Heart left ventricle (tissue), 16 donors: ENCODE measurements at regions not wholly inside any gene's neighbourhood (a gene's known extent, or its start where the extent isn't known, plus 50 kb on each side); places are given as distances from the start of the nearest gene placed in this dataset.

ENCODE experiments used
- ATAC-seq, 4 donors: fragments of 200-7000 bp; cut with Tn5 transposase; one replicate each; pipeline ENCODE4 v1.9.1; 2020 to 2022; ENCODE audit warnings: moderate library complexity in 4 of 4, mild to moderate bottlenecking in 3 of 4, moderate number of reproducible peaks in 1 of 4
- DNase-seq, 5 donors: peaks; one replicate each; pipeline ENCODE4 v3.0.0-alpha.2; 2020
- H3K27ac ChIP-seq, 12 donors: fragments of 200-600 bp; sonication (generic) in 4 of 12; one replicate each; pipeline versions ENCODE4 v1.5.0 to v1.8.0; 2016 to 2022; ENCODE audit warnings: mild to moderate bottlenecking in 2 of 12
- H3K27me3 ChIP-seq, 9 donors: fragments of 200-600 bp; sonication (generic) in 2 of 9; one replicate each; pipeline versions ENCODE4 v1.5.1 to v1.8.0; 2016 to 2022; ENCODE audit warnings: mild to moderate bottlenecking in 3 of 9
- H3K36me3 ChIP-seq, 9 donors: fragments of 200-600 bp; sonication (generic) in 2 of 9; one replicate each; pipeline versions ENCODE4 v1.5.0 to v1.8.0; 2018 to 2022; ENCODE audit warnings: mild to moderate bottlenecking in 2 of 9
- H3K4me1 ChIP-seq, 12 donors: fragments of 200-600 bp; sonication (generic) in 4 of 12; one replicate each; pipeline versions ENCODE4 v1.5.0 to v1.8.0; 2016 to 2022; ENCODE audit warnings: mild to moderate bottlenecking in 3 of 12
- H3K4me3 ChIP-seq, 12 donors: fragments of 200-600 bp; sonication (generic) in 4 of 12; one replicate each; pipeline versions ENCODE4 v1.5.0 to v1.8.0; 2017 to 2022; ENCODE audit warnings: mild to moderate bottlenecking in 9 of 12, moderate library complexity in 4 of 12
- H3K9me3 ChIP-seq, 12 donors: fragments of 200-600 bp; sonication (generic) in 4 of 12; one replicate each; pipeline versions ENCODE4 v1.5.0 to v1.8.0; 2016 to 2022; ENCODE audit warnings: mild to moderate bottlenecking in 1 of 12
- POLR2A ChIP-seq, 2 donors: fragments of 450-650 bp; IDR thresholded peaks; one replicate each; pipeline ENCODE4 v1.6.1; 2017; ENCODE audit warnings: antibody characterized with exemption in 2 of 2, mild to moderate bottlenecking in 2 of 2, moderate library complexity in 2 of 2
- WGBS, 4 donors: extraction: QIAGEN DNeasy Blood & Tissue Kit in 2 of 4; methylation state at CpG; one replicate each; pipeline versions ENCODE4 v1.1.5 to v1.1.7; 2013 to 2018; 5-methylcytosine and 5-hydroxymethylcytosine counted together
- intact Hi-C, 10 donors: fragments of 100-400 bp; cut with DNase I; formaldehyde crosslinking; loops; one replicate each; pipeline versions ENCODE4 v1.11.1 to v1.14.2; 2022
- TF ChIP-seq, protein P1 (sequence below), 12 donors: fragments of 200-600 bp; sonication (generic) in 4 of 12; IDR thresholded peaks; one replicate each; pipeline versions ENCODE4 v1.5.0 to v1.8.0; 2018 to 2022; ENCODE audit warnings: antibody characterized with exemption in 12 of 12, mild to moderate bottlenecking in 5 of 12
- donor health status: ischemic (EF 13 %, LVEDD 7.1; RV severe dilation, severe dysfunction).
- donor health status: healthy with polysubstance abuse.
- donor health status: DM: no; HTN: yes; CAD: no.
- donor health status: DM: no; HTN: no; CAD: no.
- donor health status: ischemic (EF 25% LVEDD 6.9; RV normal size, moderate dysfunction).
- donor health status: ischemic (EF 25% LVEDD 5.7; RV mildly dilated, moderate dysfunction).
- donor health status: healthy.
- donor health status: DM: yes; HTN: yes; CAD: no.
- donor health status: ischemic (EF 35%, LVEDD 5.7; RV mildly dilated, moderate dysfunction).
- donor health status: nonischemic (EF 11% LVEDD 7.7; RV severe dilation, severe dysfunction).
- donor health status: DM: yes; HTN: yes; CAD: no.
- donor health status: PGD.
- donor health status: ischemic (EF 29% LVEDD 5.4; RV normal size, mild dysfunction).
- donor health status: nonischemic (EF 23%, LVEDD 6.1; RV moderate dilation, normal function).

DNA sequence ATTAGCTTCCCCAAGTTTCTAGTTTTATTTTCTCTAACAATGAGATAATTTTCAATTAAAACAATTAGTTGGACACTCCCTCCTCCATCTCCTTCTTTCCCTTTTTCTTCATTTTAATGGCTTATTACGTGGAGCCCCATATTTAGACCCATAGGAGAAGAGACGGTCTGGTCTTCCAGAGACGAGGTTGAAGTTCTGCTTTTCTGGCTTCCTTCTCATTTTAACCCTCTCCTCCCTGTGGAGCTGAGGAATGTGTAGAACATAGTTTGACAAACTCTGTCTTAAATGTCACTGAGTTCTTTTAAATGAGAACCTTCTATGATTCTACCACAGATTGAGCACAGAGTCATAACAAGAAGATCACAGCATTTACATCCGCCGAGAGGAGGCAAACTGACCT is 86.8 kb downstream of the EDNRB start:
- H3K9me3 ChIP-seq = no peaks in the 10 kb centered on the region
- ATAC-seq = no peak
- TF ChIP-seq POLR2A (IDR thresholded peaks at IDR 0.05) = no peak
- TF ChIP-seq, protein P1, sequence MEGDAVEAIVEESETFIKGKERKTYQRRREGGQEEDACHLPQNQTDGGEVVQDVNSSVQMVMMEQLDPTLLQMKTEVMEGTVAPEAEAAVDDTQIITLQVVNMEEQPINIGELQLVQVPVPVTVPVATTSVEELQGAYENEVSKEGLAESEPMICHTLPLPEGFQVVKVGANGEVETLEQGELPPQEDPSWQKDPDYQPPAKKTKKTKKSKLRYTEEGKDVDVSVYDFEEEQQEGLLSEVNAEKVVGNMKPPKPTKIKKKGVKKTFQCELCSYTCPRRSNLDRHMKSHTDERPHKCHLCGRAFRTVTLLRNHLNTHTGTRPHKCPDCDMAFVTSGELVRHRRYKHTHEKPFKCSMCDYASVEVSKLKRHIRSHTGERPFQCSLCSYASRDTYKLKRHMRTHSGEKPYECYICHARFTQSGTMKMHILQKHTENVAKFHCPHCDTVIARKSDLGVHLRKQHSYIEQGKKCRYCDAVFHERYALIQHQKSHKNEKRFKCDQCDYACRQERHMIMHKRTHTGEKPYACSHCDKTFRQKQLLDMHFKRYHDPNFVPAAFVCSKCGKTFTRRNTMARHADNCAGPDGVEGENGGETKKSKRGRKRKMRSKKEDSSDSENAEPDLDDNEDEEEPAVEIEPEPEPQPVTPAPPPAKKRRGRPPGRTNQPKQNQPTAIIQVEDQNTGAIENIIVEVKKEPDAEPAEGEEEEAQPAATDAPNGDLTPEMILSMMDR (IDR thresholded peaks at IDR 0.05) = no peak
- intact Hi-C loops = no loop called here
- no peak for DNase-seq
- peaks cover 0 to 32% (median 3%) of the 10 kb centered on the region in 12 donors for H3K4me1 ChIP-seq
- no peak overlapping the region for H3K4me3 ChIP-seq
- H3K27ac ChIP-seq = peak overlapping the region in 2 of 12 donors; percentile 40 to 91
- no peaks in the 10 kb centered on the region for H3K36me3 ChIP-seq
- no peaks in the 10 kb centered on the region for H3K27me3 ChIP-seq
- 75 to 83% (median 79%) methylated on average over 5 of the region's 5 CpGs for WGBS, 4 donors

GRCh38 chr13:77829963-77830362 is 88.7 kb downstream of the EDNRB start:
- ATAC-seq (no peak), DNase-seq (no peak)
- Histone ChIP-seq H3K4me3 (no peak overlapping the region), H3K9me3 (no peaks in the 10 kb centered on the region), H3K27ac (no peak overlapping the region), H3K27me3 (no peaks in the 10 kb centered on the region), H3K36me3 (no peaks in the 10 kb centered on the region), H3K4me1 (peaks cover 0 to 32% (median 3%) of the 10 kb centered on the region in 12 donors)
- intact Hi-C loops = loop anchor here in 1 of 10 donors (5.0 kb wide), 1 partner anchor 47 kb away; no protein-coding TSS in a partner anchor
- TF ChIP-seq, protein P1 (IDR thresholded peaks at IDR 0.05) = no peak
- TF ChIP-seq POLR2A (IDR thresholded peaks at IDR 0.05) = no peak

- DNase-seq (no peak), ATAC-seq (no peak)
- Histone ChIP-seq H3K9me3 (no peaks in the 10 kb centered on the region), H3K4me3 (no peak overlapping the region), H3K4me1 (peaks cover 0 to 25% (median 3%) of the 10 kb centered on the region in 12 donors), H3K27ac (no peak overlapping the region), H3K36me3 (no peaks in the 10 kb centered on the region), H3K27me3 (no peaks in the 10 kb centered on the region)
- intact Hi-C loops = loop anchor here in 1 of 10 donors (5.0 kb wide), 1 partner anchor 49 kb away; no protein-coding TSS in a partner anchor
- TF ChIP-seq POLR2A (IDR thresholded peaks at IDR 0.05) = no peak
- TF ChIP-seq, protein P1 (IDR thresholded peaks at IDR 0.05) = no peak
Measured at GRCh38 chr13:77828799-77829198, 89.8 kb downstream of the EDNRB start.

- Histone ChIP-seq H3K4me1 (peaks cover 0 to 11% (median 0%) of the 10 kb centered on the region in 12 donors), H3K27me3 (no peaks in the 10 kb centered on the region), H3K9me3 (no peaks in the 10 kb centered on the region), H3K27ac (no peak overlapping the region), H3K36me3 (no peaks in the 10 kb centered on the region), H3K4me3 (no peak overlapping the region)
- intact Hi-C loops = loop anchor here in 1 of 10 donors (5.0 kb wide), 1 partner anchor 50 kb away; no protein-coding TSS in a partner anchor
- ATAC-seq = no peak
- TF ChIP-seq POLR2A (IDR thresholded peaks at IDR 0.05) = no peak
- TF ChIP-seq, protein P1 (IDR thresholded peaks at IDR 0.05) = no peak
- peak in 1 of 5 donors; percentile 55 for DNase-seq
- WGBS, 4 donors = 59 to 72% (median 64%) methylated on average over 5 of the region's 5 CpGs
Measured at GRCh38 chr13:77827332-77827731, 91.3 kb downstream of the EDNRB start.
